BJ (cell line): ENCODE measurements at regions not wholly inside any gene's neighbourhood (a gene's known extent, or its start where the extent isn't known, plus 50 kb on each side); places are given as distances from the start of the nearest gene placed in this dataset.

Experiments
- CTCF ChIA-PET: fragments of 350-600 bp; formaldehyde crosslinking; extraction: SDS; loops from one replicate; lab custom pipeline; 2021; ENCODE audit warnings: antibody characterized with exemption, inconsistent platforms; lab: Yijun Ruan, JAX
- POLR2A ChIA-PET: fragments of 300-600 bp; sonication (Branson Sonifier 250); formaldehyde crosslinking; extraction: SDS; loops from one replicate; lab custom pipeline; 2021; ENCODE audit warnings: antibody characterized with exemption; lab: Charles Lee
- DNase-seq: peaks from one replicate; pipeline ENCODE4 v3.0.0-alpha.2; 2011; ENCODE audit warnings: low read depth
- H3K27me3 ChIP-seq: 2 replicates; pipeline ENCODE4 v1.6.0; 2011; ENCODE audit warnings: low read length; ENCODE audit not compliant: control insufficient read depth, insufficient read depth
- H3K36me3 ChIP-seq: 2 replicates; pipeline ENCODE4 v1.5.1; 2011; ENCODE audit warnings: low read length; ENCODE audit not compliant: control insufficient read depth, insufficient read depth
- H3K4me3 ChIP-seq: 2 replicates; pipeline ENCODE4 v1.5.1; 2011; ENCODE audit warnings: low read depth, mild to moderate bottlenecking, control low read depth, low read length
- TF ChIP-seq, protein P1 (sequence below): IDR thresholded peaks from 2 replicates; pipeline ENCODE4 v1.5.1; 2011; ENCODE audit warnings: low read depth, mild to moderate bottlenecking, control low read depth, inconsistent platforms, low read length, moderate library complexity; ENCODE audit not compliant: insufficient read depth

DNA sequence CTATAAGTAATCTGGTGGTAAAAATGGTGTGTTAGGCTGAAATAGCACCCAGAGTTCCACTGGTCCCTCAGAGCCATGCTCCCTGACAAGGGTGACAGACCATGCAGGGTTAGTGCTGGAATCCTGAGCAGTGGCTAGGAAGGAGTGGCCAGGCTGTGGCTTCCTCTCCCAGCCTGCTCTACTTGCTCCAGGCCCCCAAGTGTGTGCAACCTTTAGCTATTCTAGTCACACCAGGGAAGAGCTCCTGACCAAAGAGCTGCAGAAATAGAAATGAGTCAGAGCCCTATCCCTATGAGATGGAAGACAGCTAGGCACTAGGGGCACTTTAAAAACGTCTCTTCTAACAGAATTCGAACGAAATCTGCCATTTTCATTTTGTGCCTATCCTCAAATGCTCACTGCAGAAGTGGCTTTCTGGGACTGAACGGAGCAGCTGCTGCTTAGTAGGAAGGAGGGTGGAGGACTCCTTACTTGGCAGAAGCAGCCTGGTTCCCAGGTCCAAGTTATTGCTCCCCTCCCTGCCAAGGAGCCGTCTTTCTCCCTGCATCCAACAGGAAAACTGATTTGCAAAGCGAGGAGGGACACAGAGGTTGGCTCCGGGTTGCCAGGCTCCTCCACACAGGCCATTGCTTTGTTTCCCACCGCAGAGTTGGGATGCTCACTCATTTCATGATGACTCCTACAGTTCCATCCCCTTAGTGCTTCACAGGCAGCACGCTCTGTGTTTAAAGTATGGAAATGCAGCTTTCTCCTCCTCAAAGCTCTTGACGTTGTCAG lies 754.5 kb downstream of the C6orf118 start:
- no peak overlapping the region for H3K4me3 ChIP-seq
- no peak for DNase-seq
- no peaks in the 10 kb centered on the region for H3K36me3 ChIP-seq
- TF ChIP-seq, protein P1, sequence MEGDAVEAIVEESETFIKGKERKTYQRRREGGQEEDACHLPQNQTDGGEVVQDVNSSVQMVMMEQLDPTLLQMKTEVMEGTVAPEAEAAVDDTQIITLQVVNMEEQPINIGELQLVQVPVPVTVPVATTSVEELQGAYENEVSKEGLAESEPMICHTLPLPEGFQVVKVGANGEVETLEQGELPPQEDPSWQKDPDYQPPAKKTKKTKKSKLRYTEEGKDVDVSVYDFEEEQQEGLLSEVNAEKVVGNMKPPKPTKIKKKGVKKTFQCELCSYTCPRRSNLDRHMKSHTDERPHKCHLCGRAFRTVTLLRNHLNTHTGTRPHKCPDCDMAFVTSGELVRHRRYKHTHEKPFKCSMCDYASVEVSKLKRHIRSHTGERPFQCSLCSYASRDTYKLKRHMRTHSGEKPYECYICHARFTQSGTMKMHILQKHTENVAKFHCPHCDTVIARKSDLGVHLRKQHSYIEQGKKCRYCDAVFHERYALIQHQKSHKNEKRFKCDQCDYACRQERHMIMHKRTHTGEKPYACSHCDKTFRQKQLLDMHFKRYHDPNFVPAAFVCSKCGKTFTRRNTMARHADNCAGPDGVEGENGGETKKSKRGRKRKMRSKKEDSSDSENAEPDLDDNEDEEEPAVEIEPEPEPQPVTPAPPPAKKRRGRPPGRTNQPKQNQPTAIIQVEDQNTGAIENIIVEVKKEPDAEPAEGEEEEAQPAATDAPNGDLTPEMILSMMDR: no peak
- CTCF ChIA-PET: no interaction called here
- POLR2A ChIA-PET: no interaction called here
- no peaks in the 10 kb centered on the region for H3K27me3 ChIP-seq

DNA sequence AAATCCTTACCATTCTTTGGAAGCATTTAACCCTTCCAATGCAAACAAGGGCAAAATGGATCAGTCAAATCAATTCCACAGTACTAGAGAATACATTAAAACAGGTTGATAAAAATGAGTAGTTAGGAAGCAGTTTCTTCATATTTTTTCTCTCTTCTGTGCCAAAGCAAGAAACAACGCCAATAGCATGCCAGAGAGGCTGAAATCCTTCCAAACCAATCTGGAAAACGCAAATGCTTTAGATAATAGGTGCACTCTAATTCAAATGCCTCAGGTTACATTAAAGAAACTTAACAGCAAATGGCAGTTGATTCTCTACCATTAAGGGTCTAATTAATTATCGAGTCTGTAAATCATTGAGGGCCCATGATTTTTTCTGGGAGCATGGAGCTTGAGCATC lies 755.2 kb downstream of the C6orf118 start:
- Histone ChIP-seq H3K4me3 (no peak overlapping the region), H3K27me3 (no peaks in the 10 kb centered on the region), H3K36me3 (no peaks in the 10 kb centered on the region)
- CTCF ChIA-PET: no interaction called here
- no peak for DNase-seq
- POLR2A ChIA-PET: no interaction called here
- TF ChIP-seq, protein P1: no peak

DNA sequence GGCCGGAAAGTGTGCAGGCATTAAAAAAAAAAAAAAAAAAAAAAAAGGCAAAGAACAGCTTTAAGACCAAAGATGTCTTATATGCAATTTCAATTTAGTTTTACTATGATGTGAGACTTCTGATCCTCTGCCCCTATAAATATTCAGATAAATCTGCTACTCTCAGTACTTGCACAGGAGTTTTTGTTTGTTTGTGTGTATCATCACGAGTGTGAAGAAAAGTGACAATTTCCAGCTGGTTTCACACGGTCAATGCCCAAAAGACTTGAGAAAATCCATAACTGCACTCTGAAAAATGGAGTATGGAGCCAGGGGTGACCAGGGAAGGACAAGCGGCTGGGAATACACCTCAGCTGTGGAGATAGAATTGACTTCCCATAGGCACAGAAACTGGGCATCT lies 757.7 kb downstream of the C6orf118 start:
- Histone ChIP-seq H3K36me3 (no peaks in the 10 kb centered on the region), H3K27me3 (no peaks in the 10 kb centered on the region), H3K4me3 (no peak overlapping the region)
- CTCF ChIA-PET: interaction anchor here (0.6 kb wide), 1 partner anchor 354 kb away, joined by 3 read pairs; no protein-coding TSS in a partner anchor
- TF ChIP-seq, protein P1: no peak
- DNase-seq: no peak
- POLR2A ChIA-PET: no interaction called here

DNA sequence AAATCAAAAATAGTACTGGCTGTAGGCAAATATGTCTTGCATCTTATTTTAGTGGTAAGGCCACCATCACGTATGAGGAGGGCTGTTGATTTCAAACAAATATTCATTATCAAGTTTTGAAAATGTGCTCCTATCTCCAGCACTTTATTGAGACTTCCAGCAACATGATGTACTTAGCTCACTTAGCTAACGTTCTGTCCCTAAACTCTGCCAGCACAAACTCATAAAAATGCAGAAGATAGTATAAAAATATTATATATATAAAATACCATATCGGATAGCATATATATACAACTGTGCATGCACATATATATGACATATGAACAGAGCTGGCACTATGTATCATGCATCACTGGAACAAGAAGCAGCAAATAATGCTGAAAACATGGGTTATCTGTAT lies 762.3 kb downstream of the C6orf118 start:
- no peak for DNase-seq
- Histone ChIP-seq H3K4me3 (no peak overlapping the region), H3K36me3 (no peaks in the 10 kb centered on the region), H3K27me3 (no peaks in the 10 kb centered on the region)
- ChIA-PET CTCF (no interaction called here), POLR2A (no interaction called here)
- TF ChIP-seq, protein P1: no peak

DNA sequence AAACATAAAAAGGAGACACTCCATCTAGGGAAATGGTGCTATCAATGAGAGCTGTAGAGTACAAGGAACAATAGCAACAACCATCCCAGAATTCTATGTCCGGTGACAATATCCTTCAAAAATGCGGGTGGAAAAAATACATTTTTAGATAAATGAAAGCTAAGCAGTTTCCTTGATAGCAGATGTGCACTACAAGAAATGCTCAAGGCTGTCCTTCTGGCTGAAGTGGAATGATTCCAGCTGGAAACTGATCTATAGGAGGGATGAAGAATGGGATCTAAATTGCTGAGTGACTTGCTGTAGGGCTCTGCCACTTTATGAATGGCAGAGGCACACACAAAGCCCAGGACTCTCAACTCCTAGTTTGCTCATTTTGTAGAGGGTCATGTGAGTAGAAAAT lies 763.1 kb downstream of the C6orf118 start:
- CTCF ChIA-PET: interaction anchor here (0.6 kb wide), 1 partner anchor 255 kb away, joined by 4 read pairs; no protein-coding TSS in a partner anchor
- TF ChIP-seq, protein P1: no peak
- no peaks in the 10 kb centered on the region for H3K36me3 ChIP-seq
- no peak overlapping the region for H3K4me3 ChIP-seq
- no peak for DNase-seq
- POLR2A ChIA-PET: no interaction called here
- H3K27me3 ChIP-seq: no peaks in the 10 kb centered on the region
